ENCODE measurements at regions not wholly inside any gene's neighbourhood (a gene's known extent, or its start where the extent isn't known, plus 50 kb on each side); places are given as distances from the start of the nearest gene placed in this dataset.

GRCh38 chr4:60500810-60501209 lies 699.3 kb upstream of the ADGRL3 start:
- no peak overlapping the region for H3K27ac ChIP-seq
- no peaks in the 10 kb centered on the region for H3K9me3 ChIP-seq
- WGBS, 2 donors, result 81 to 82% methylated on average over 1 of the region's 1 CpG
- H3K4me3 ChIP-seq, result no peak overlapping the region
- no peaks in the 10 kb centered on the region for H3K36me3 ChIP-seq (ENCODE audit: low read depth, missing control alignments)
- TF ChIP-seq CTCF (IDR thresholded peaks at IDR 0.05), result no peak
- TF ChIP-seq POLR2A (IDR thresholded peaks at IDR 0.05), result no peak
- no peaks in the 10 kb centered on the region for H3K27me3 ChIP-seq
- DNase-seq, result no peak
- intact Hi-C loops (cut with DNase I; ENCODE audit: low total_unique reads), result no loop called here
- H3K4me1 ChIP-seq, result no peaks in the 10 kb centered on the region

DNA sequence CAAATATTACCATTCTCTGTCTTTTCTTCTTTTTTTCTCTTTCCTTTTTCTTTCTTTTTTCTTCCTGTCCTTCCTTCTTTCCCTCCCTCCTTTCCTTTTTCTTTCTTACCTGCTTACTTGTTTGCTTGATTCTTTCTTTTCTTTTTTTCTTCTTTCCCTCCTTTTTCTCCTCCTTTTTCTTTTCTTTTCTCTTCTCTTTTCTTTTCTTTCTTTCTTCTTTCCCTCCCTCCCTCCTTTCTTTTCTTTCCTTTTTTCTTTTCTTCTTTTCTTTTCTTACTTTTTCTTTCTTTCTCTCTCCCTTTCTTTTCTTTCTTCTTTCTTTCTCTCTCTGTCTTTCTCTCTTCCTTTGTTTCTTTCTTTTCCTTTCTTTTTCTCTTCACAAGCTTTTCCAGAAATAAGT lies 697.4 kb upstream of the ADGRL3 start:
- Histone ChIP-seq H3K36me3 (ENCODE audit: low read depth, missing control alignments) (no peaks in the 10 kb centered on the region), H3K4me1 (no peaks in the 10 kb centered on the region), H3K27ac (no peak overlapping the region), H3K4me3 (no peak overlapping the region), H3K27me3 (no peaks in the 10 kb centered on the region), H3K9me3 (no peaks in the 10 kb centered on the region)
- intact Hi-C loops (cut with DNase I; ENCODE audit: low total_unique reads), result no loop called here
- DNase-seq, result no peak
- no peak for TF ChIP-seq CTCF (IDR thresholded peaks at IDR 0.05)
- TF ChIP-seq POLR2A (IDR thresholded peaks at IDR 0.05), result no peak

GRCh38 chr4:60506061-60506460 lies 694.1 kb upstream of the ADGRL3 start:
- Histone ChIP-seq H3K4me3 (no peak overlapping the region), H3K36me3 (ENCODE audit: low read depth, missing control alignments) (no peaks in the 10 kb centered on the region), H3K9me3 (no peaks in the 10 kb centered on the region), H3K4me1 (no peaks in the 10 kb centered on the region), H3K27ac (no peak overlapping the region), H3K27me3 (no peaks in the 10 kb centered on the region)
- DNase-seq, result no peak
- 75 to 89% methylated on average over 1 of the region's 1 CpG for WGBS, 2 donors
- no peak for TF ChIP-seq CTCF (IDR thresholded peaks at IDR 0.05)
- TF ChIP-seq POLR2A (IDR thresholded peaks at IDR 0.05), result no peak
- intact Hi-C loops (cut with DNase I; ENCODE audit: low total_unique reads), result no loop called here

DNA sequence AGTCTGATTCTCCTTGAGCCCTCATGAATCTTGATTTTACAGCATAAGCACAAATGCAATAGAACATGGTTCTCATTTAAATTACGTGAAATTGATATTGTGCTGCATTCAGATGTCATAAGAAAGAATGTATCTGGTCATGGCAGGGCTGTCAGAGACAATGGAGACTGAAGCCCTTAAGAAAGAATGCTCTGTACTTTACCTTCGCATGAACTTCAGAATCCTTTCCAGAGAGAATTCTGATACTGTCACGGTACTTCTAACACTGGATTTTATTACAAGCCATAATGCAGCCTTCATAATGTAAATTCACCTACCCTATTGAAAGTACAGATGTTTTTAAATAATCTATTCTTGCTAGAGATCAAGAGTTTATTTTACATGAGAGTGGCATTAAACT lies 677.9 kb upstream of the ADGRL3 start:
- 75 to 86% methylated on average over 3 of the region's 3 CpGs for WGBS, 2 donors
- no peak overlapping the region for H3K27ac ChIP-seq
- no peaks in the 10 kb centered on the region for H3K36me3 ChIP-seq (ENCODE audit: low read depth, missing control alignments)
- H3K9me3 ChIP-seq, result no peaks in the 10 kb centered on the region
- no peak overlapping the region for H3K4me3 ChIP-seq
- H3K27me3 ChIP-seq, result no peaks in the 10 kb centered on the region
- intact Hi-C loops (cut with DNase I; ENCODE audit: low total_unique reads), result no loop called here
- no peak for TF ChIP-seq CTCF (IDR thresholded peaks at IDR 0.05)
- TF ChIP-seq POLR2A (IDR thresholded peaks at IDR 0.05), result no peak
- DNase-seq, result no peak
- H3K4me1 ChIP-seq, result no peaks in the 10 kb centered on the region

- Histone ChIP-seq H3K27ac (no peak overlapping the region), H3K4me1 (no peaks in the 10 kb centered on the region), H3K27me3 (no peaks in the 10 kb centered on the region), H3K4me3 (no peak overlapping the region), H3K36me3 (ENCODE audit: low read depth, missing control alignments) (no peaks in the 10 kb centered on the region), H3K9me3 (no peaks in the 10 kb centered on the region)
- TF ChIP-seq CTCF (IDR thresholded peaks at IDR 0.05), result no peak
- TF ChIP-seq POLR2A (IDR thresholded peaks at IDR 0.05), result no peak
- WGBS, 2 donors, result 44 to 49% methylated on average over 4 of the region's 4 CpGs
- intact Hi-C loops (cut with DNase I; ENCODE audit: low total_unique reads), result no loop called here
- no peak for DNase-seq
These were observed 668.2 kb upstream of the ADGRL3 start for GRCh38 chr4:60531776-60532379.

Data from testis (tissue), 2 donors.